ENCODE measurements at regions not wholly inside any gene's neighbourhood (a gene's known extent, or its start where the extent isn't known, plus 50 kb on each side); places are given as distances from the start of the nearest gene placed in this dataset.

DNA sequence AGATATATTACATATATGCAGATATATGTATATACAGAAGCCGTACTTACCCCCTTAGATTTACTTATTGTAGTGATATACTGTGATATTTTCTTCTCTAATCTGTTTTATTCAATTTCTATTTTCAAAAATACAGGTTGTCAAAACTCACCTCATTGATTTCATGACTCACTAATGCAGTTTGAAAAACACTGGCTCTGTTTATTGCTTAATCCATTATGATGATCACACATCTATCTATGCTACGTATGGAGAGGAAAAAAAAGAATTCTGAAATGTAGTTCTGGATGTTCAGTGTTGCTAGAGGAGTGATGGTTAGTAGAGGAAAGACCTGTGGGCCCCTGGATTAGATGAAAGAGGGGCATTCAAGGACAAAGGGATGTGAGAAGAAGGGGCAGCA, 121.0 kb upstream of the RPS23 start:
- no peak for DNase-seq

DNA sequence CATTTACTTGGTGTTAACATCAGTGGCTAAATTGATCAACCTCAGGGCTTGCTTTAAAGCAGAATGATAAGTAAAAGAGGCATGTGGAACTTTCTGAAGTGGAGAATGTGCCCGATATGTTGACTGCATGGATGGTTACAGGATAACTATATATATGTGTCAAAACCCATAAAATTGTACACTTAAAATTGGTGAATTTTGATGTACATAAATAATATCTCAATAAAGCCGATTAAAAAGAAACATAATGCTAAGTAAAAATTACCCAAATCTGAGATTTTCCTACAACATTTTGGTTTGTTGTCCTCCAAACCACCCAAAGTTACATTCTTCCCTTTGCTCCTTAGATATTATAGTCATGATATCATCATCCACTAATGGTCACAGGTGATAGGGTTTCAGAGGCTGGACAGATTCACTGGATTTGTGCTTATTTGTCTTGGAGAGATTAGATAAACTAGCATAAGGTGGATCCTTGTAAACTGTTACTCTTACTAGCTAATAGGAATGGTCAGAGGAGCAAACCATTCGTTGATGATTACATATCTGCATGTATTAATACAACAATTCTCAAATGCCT, 119.7 kb upstream of the RPS23 start:
- DNase-seq, result no peak

DNA sequence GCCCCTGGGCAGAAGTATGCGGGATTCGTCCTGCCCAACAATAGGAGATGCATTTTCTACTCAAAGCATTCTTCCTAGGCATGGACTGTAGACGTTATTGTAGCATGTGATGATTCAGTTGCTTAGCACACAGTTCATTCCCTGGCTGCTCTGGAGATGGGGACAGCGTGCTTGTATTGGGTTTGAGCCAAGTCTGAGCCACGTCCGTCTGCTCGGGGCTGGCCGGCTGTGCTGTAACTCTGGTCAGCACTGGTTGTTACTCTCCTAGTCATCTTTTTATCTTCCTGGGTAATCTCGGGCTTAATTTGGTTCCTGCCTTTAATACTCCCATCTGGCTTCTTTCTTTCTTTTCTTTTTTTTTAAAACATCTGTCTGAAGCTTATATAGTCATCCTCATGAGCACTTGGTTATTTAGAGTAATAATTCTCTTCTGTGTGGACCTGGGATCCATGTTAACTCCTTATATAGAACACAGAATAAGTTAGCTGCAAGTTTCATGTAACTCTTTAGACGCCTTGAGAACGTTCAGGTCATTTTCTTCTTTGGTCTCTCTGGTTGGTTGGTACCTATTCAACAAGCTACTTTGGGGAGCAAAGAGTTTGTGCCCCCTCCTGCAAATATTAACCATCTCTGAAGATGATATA, 118.8 kb upstream of the RPS23 start:
- DNase-seq, result peak; percentile 83 to 96 (median 91)

DNA sequence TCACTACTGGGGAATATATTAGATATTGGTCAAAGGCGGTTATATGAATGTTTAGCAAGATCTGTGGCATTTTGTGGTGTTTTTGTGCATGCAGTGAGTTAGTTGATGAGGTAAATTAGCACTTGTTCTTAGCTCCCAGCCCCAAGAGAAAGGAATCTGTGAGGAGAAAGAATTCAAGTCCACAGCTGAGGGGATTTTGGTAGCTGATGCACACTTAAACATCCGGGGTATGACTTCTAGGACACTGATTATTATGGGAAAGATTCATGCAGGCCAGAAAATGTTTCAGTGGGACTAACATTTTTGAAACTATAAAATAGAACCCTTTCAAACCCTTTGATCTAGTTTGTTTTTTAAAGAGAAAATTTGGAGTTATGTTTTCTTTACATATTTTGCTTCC, 118.2 kb upstream of the RPS23 start:
- no peak for DNase-seq

DNA sequence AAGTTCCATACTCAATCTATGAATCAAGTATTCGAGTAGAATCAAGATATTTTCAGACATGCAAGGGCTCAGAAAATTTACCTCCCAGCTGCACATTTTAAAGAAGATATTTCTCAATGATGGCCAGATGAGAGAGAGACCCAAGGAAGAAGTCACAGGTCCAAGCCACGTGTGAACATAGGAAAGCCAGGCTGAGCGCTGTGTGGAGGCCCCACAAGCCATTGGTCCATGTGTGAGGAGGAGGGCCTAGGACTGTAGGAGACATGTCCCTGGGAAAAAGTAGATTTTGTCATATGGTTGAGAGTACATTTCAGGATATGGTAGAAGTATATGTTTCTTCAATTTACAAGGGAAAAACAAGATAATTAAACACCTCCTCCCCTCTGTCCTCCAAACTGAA, 115.8 kb upstream of the RPS23 start:
- no peak for DNase-seq

DNA sequence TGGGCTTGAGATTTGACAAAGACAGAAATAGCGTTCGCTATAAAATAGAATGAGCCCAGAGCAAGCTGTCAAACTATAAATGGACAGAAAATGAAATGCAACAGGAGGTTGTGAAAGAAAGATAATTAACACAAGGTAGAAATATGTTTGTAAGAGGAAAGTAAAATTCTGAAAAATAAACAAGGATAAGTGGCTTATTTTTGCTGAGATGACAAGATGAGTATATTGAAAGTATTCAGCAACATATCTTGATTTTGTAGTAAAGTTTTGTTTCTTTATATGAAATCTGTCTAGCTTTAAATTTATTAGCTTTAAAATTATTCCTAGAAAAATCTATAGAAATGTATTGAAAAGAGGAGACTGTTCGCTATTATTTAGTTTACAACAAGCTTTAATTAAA, 111.9 kb upstream of the RPS23 start:
- no peak for DNase-seq

DNA sequence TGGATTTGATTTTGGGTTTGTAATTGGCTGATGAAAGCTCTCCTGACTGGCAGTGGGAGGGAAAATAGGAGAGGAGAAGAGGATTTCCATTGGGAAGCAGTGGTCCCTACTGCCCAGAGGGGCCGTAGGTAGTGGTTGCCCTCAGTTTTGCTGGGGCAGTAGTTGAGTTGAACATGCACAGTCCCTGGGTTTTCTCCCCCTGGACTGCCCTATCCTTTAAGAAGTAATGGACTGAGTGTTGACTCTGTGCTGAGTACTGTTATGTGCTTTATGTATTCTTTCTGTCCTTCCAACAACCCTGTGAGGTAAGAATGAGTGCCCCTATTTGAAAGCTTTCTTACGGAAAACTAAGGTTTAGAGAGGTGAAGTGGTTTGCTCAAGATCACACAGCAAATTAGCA, 111.2 kb upstream of the RPS23 start:
- no peak for DNase-seq

DNA sequence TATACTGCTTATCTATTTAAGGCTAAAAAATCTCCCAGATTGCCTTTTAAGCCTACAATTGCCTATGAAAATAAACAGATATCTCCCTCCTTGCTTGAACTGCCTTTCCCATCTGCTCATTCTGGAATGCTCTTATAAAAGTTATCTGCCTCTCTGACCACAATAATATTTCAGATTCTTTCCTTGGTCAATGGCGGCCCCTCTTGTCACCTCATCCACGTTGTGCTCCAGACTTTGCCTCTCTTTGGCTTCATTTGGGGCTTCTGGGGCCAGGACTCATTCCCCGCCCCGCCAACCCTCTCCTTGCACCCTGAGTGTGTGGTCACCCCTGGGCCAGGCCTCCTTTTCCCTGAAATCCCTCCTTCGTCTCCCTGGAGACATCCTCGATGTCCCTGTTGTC, 110.0 kb upstream of the RPS23 start:
- DNase-seq, result no peak

DNA sequence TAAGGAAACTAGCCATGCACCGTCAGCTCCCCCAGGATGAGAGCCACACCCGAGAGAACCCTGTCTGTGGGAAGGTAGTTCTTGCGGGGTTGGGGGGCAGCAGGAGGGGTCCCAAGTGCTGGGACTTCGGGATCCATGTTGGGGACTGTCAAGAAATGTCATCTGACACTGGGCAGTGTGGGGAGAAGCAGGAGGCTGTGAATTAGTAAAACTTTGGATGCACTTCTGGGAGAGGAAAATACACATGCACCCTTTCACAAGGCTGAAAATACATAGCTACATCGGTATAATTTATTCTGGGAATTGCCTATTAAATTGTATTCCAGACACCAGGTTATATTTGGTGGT, 109.6 kb upstream of the RPS23 start:
- DNase-seq, result no peak

DNA sequence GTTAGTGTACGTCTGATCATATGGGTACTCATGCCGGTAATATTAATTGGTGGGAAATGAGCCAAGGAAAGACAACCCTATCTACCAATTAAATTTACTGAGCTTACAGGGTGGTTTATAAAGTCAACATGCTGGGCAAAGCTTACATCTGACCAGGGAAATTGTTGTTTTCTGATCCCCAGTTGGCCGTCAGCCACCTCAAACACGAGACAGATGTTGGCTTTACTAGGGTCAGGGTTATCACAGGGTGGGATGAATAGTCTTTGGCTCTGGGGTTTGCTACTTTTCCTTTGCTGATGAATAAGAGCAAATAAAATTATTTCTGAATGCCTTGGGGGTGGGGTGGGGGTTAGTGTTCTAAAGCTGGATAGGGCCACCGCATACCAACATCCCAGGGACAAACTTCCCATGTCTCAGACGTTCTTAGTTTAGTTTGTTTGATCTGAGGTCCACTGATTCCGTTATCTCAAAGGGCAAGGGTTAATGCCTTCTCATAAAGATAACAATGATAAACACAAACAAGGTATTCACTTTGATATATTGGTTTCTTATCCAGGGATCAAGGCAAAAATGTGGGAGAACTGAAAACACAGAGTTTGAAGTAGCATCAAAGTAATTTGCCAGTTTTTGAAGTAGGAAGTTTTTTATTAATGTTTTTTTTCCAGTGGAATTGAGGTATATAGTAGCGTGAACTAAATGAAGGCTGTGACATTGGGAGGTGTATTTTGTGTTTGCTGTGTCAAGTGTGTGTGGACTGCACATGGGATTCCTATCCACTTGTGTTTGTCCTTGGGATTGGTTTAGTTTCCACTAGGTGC, 109.1 kb upstream of the RPS23 start:
- no peak for DNase-seq

DNA sequence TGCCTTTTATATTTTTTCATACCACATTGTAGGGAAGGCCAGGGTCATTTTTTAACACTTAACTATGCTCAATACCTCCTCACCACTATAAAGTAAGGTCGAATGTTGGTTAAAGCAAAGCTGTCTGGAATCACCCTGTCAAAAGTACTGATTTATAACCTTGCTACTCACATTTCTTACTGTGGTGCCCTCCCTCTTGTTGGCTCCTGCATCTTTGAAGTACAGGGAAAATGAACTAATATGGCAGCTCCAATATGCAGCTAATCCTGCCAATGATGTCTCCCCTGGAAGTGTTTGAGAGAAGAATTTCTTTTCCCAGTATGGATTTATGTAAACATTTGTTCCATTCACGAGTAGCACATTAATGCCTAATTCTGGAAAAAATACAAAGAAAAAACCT, 108.4 kb upstream of the RPS23 start:
- DNase-seq, result no peak

DNA sequence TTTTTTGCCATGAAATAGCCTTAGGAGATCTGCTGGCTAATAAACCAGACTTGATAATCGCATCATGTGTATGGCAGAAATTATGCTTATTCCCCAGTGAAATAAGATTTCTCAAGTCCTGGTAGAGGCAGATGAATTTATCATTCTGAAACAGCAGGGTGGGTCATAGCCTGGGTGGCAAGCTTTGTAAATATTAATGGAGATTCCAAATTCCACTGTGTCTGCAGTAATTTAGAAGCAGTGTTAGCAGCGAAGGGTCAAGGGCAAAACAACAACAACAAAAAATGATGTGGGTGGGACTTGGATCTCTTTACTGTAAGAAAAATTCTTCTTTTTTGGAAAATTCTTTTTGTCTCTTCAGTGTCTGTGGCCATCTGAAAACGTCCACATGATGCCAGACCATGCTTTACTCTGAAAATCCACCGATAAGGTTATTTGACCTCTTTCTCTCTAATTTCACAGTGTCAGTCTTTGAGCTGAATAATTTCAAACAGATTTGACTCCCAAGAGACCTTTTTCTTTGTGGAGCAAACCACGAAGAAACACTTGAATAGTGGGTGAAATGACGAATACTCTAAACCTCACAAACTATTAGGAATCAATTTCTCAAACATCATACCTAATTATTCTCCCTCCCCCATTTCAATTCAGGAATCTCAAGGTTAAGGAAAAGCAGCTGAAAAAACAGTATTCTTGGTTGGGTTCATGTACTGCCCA, 106.0 kb upstream of the RPS23 start:
- no peak for DNase-seq

DNA sequence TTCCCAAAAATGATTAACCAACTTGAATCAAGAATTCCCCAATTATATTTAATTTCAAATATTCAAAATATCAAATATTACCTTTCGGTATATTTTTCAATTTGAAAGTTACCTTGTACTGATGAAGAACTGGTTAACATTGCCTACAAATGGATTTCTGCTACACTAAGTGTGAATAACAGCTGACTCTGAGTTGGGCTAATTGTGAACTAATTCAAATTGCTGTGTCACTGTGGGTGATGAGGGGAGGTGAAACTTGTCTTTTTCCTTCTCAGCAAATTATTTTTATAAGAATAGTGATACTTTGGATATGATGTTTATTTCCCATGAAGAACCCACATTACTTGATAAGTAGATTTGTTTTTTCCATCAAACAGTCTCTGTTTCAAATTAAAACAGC, 103.4 kb upstream of the RPS23 start:
- DNase-seq, result no peak

DNA sequence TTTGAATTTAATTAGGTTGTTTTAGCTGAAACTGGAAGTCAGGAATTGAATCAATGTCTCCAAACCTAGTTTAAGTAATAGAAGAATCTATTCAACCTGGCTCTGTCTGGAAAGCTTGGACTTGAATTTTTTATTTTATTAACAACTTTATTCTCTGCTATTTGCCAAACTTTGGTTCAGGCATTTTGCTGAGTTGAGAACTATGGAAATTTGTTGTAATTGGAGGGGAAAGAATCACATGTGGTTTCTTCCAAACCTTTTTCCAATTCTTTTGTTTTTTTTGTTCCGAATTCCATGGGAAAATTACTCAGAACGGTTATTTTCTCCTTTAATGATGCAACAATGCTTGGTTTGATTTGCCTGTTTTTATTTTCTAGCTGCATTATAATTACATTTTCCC, 98.2 kb upstream of the RPS23 start:
- DNase-seq, result peak in 1 of 3 donors; percentile 69

DNA sequence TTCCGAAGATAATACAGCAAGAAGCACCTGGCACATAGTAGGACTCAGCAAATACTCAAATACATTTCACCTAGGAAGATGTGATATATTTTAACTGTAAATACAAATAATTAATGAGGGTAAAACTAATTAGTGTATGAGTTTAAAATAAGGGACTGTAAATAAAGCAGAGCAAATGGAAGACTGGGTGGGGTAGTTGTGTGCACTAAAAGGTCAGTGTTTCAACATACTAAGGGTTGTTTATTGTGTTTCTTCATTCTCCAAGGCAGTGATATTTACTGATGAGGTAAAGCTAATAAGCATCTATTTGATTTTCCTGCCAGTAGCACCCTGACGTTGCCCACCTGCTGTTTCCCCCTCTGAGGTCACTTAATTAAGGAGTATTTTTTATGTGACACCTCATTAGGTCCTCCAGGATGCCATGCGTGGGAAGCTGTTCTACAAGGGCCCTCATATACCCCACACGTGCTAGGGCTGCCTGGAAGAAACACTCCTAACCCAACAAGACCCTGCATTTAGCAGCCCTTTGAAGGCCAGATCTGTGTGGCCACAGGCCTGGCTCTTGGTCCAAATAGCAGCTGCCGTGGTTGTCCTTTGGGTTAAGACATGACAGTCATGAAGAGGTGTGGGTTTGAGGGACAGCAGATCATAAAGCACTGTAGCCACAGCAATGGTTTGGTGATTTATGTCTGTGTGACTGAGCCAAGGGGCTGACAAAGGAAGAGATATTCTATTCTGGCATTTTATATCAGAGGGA, 97.5 kb upstream of the RPS23 start:
- no peak for DNase-seq

DNA sequence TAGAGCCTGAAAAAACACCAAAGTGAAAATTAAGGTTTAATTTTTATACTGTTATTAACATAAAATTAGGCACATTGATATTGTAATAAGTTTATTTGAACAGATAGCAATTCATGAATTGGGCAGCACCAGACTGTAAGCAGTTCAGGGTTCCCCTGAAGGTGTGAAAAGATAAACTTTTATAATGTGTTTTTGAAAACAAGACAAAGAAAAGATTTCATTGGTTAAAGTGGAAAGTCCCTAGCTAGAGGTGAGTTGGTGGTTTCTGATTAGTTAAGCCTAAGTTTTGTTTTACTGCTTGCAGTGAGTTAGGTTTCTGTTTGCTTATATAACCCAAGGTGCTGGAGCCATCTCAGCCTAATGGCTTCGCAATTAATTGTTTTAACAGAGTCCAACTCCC, 96.5 kb upstream of the RPS23 start:
- no peak for DNase-seq

DNA sequence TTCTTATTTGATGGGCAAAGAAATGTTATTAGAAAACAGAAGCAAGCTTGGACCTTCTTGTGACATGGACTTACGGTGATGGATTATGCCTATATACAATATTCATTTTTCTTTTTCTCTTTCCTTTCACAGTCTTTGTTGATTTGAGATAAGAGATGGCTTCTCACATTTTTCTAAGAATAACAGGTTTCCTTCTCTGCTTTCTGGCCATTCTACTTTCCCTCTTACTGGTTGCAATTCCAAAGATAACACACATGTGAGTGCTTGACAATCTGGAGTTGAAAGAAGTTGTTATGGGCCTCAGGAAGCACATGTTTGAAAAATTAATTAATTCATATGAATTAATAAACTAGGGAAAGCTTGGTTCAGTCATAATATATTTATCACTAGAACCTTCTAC, 89.8 kb upstream of the RPS23 start:
- DNase-seq, result no peak

DNA sequence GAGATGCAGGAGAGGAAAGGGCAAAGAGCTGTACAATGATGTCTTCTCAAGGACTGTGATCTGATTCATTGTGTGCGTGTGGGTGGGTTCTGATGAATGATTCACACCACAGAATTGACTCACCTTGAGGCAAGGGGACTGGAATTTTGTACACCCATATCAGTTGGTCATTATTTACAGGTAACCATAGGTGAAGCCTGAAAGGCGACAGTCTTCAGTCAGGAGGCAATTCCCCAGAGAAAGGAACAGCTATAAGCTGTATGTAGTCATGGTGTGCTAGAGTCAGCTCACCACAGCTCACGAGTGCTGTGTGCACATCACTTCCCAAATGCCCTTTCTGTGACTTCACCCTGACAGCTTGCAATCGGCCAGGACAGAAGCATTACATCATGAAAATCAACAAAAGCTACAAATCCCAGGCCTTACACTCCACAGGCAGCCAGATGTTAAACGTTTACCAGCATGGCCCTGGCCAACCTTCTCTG, 87.6 kb upstream of the RPS23 start:
- DNase-seq, result no peak

DNA sequence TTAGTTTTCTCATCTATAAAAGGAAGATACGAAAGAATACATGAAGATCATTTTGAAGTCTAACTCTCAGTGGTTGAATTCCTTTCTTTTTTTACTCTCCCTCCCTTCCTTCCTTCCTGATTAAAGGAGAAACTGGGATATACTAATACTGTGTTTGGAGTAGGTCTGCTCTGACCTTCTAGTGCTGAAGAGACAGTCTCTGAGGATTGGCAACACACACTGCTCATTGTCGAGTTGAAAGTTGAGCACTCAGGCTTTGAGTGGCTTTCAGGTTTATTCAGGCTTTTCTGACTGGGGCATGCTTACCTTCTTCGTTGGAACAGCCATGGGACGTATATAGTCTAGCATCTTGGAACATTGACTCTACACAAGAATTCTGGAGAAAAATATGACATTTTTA, 86.9 kb upstream of the RPS23 start:
- DNase-seq, result no peak

DNA sequence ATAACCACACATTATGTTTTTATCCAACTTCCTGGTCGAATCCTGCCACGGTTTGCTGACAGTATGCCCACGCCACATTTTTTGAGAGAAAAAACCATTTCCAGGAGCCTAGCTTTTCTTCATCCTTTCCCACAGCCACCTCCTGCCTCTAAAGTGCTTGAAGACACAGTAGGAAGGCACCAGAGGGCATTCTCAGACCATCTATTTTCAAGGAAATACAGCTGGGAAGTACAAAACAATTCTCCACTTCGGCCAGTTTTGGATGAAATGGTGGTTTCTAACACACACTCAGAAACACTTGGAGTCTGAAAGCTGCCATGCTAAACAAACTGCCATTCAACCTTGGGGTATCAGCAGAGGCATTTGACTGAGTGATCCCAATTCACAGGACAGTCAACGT, 86.3 kb upstream of the RPS23 start:
- DNase-seq, result peak in 1 of 3 donors; percentile 73

DNA sequence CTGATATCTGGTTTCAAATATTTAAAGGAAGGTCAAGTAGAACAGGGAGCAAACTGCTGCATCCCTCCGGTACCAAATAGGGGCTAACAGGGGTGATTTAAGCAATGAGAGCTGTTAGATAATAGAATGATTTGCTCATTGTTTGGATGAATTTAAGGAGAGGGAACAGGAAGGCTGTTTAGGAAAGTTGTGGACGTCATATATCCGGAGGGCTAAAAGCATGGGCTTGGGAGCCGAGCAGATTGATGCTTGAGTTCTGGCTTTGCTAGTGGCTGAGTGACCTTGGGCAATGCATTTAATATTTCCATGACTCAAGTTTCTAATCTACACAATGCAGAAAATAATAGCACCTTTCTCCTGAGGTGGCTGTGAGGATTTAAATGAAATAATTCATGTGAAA, 85.4 kb upstream of the RPS23 start:
- DNase-seq, result no peak

DNA sequence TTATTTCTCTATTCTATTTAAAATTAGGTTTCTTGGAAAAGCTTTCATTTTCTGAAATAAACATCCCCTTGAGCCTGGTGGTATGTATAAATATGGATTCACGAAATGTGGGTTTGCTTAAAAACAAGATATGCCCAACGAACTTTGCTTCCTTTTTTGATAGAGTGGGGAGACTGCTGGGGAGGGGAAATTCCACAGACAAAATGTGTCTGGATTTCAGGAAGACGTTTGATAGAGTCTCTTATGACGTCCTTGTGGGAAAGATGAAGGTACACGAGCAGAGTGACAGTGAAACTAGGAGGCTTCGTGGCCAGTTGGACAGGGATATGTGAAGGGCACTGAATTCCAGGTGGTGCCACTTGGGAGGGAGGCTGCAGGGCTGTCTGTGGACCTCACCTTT, 84.5 kb upstream of the RPS23 start:
- DNase-seq, result no peak
